Loucy (cell line): ENCODE measurements at regions not wholly inside any gene's neighbourhood (a gene's known extent, or its start where the extent isn't known, plus 50 kb on each side); places are given as distances from the start of the nearest gene placed in this dataset.
A peak's percentile ranks its signal among the peaks of the same experiment; 100 is the strongest.

Experiments used
- H2AFZ ChIP-seq: fragments of 200-600 bp; sonication (generic); 2 replicates; pipeline ENCODE4 v1.6.0; 2016; ENCODE audit warnings: antibody characterized with exemption, mild to moderate bottlenecking, low read length, moderate library complexity
- H3F3A ChIP-seq: fragments of 200-600 bp; 2 replicates; pipeline ENCODE4 v1.6.0; 2016; ENCODE audit warnings: antibody characterized with exemption, low read depth, mild to moderate bottlenecking
- H3K27me3 ChIP-seq: fragments of 200-600 bp; sonication (generic); 2 replicates; pipeline ENCODE4 v1.6.1; 2014; ENCODE audit warnings: low read length, mild to moderate bottlenecking; ENCODE audit not compliant: insufficient read depth, poor library complexity, severe bottlenecking
- H3K36me3 ChIP-seq: fragments of 200-600 bp; sonication (generic); 2 replicates; pipeline ENCODE4 v1.6.1; 2016; ENCODE audit warnings: low read length; ENCODE audit not compliant: insufficient read depth
- H3K4me1 ChIP-seq: fragments of 200-600 bp; sonication (generic); 2 replicates; pipeline ENCODE4 v1.5.1; 2014; ENCODE audit warnings: low read length, mild to moderate bottlenecking; ENCODE audit not compliant: insufficient read depth, poor library complexity, severe bottlenecking
- H3K4me2 ChIP-seq: fragments of 200-600 bp; sonication (generic); 2 replicates; pipeline ENCODE4 v1.6.0; 2014; ENCODE audit warnings: antibody characterized with exemption, low read length, low read depth, mild to moderate bottlenecking; ENCODE audit not compliant: poor library complexity, severe bottlenecking
- H3K4me3 ChIP-seq: fragments of 200-600 bp; sonication (generic); 2 replicates; pipeline ENCODE4 v1.5.1; 2014; ENCODE audit warnings: low read length, mild to moderate bottlenecking, mixed read lengths; ENCODE audit not compliant: poor library complexity, severe bottlenecking
- H3K79me2 ChIP-seq: fragments of 200-600 bp; sonication (generic); 2 replicates; pipeline ENCODE4 v1.6.1; 2014; ENCODE audit warnings: low read length; ENCODE audit not compliant: insufficient read depth
- H3K9ac ChIP-seq: fragments of 200-600 bp; sonication (generic); 2 replicates; pipeline ENCODE4 v1.6.0; 2014; ENCODE audit warnings: mild to moderate bottlenecking, low read depth, low read length, moderate library complexity; ENCODE audit not compliant: poor library complexity, severe bottlenecking
- H3K9me2 ChIP-seq: fragments of 200-600 bp; sonication (generic); replicated peaks from 2 replicates; pipeline ENCODE4 v1.6.1; 2016; ENCODE audit warnings: low read depth, low read length, mixed read lengths
- H3K9me3 ChIP-seq: fragments of 200-600 bp; sonication (generic); 2 replicates; pipeline ENCODE4 v1.6.1; 2014; ENCODE audit warnings: mild to moderate bottlenecking, antibody characterized with exemption, low read length, low read depth; ENCODE audit not compliant: insufficient read depth
- H4K20me1 ChIP-seq: fragments of 200-600 bp; sonication (generic); 2 replicates; pipeline ENCODE4 v1.6.0; 2014; ENCODE audit warnings: antibody characterized with exemption, low read length, mild to moderate bottlenecking; ENCODE audit not compliant: insufficient read depth, poor library complexity, severe bottlenecking
- EZH2phosphoT487 ChIP-seq: fragments of 200-600 bp; IDR thresholded peaks from 2 replicates; pipeline ENCODE4 v1.6.1; 2018; ENCODE audit warnings: antibody characterized with exemption, mild to moderate bottlenecking, moderate library complexity, borderline replicate concordance
- TF ChIP-seq, protein P1 (sequence below): fragments of 200-600 bp; sonication (generic); conservative IDR thresholded peaks from 2 replicates; pipeline ENCODE4 v1.5.1; 2014; ENCODE audit warnings: mild to moderate bottlenecking, antibody characterized with exemption, low read length

DNA sequence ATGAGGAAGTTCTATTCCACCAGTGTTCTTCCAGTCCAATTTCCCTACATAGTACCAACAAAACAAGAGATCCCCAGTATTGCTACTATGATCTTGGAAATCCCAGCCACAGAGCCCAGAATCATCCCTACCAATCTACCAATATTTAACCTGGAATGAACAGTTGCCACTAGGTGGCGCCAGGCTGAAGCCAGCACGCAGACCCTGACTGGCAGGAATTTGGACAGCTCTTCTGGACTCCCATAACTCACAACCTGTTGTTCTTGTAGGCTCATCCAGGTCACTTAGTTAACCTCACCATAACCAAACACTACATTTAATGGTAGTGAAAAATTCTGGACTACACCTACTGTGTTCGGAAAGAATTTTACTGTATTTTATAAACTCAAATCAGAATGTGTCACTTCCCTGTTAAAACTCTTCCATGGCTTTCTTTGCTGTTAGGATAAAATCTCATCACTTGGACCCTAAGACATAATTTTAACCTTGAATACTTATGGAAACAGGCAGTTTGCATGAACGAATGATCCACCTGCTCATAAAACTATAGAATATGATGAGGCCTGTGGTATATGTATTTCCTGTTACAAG lies 59.8 kb upstream of the SLC38A11 start:
- Histone ChIP-seq H3K9me2 (no peaks in the 10 kb centered on the region), H3K4me3 (no peak overlapping the region), H3K4me2 (peak overlapping the region; percentile 29), H3F3A (no peaks in the 10 kb centered on the region), H3K4me1 (peaks cover 16% of the 10 kb centered on the region), H3K27me3 (no peaks in the 10 kb centered on the region), H3K9ac (no peak overlapping the region), H3K36me3 (no peaks in the 10 kb centered on the region), H2AFZ (no peak overlapping the region), H4K20me1 (no peaks in the 10 kb centered on the region), H3K9me3 (no peaks in the 10 kb centered on the region), H3K79me2 (no peaks in the 10 kb centered on the region)
- TF ChIP-seq EZH2phosphoT487 = no peak
- TF ChIP-seq, protein P1, sequence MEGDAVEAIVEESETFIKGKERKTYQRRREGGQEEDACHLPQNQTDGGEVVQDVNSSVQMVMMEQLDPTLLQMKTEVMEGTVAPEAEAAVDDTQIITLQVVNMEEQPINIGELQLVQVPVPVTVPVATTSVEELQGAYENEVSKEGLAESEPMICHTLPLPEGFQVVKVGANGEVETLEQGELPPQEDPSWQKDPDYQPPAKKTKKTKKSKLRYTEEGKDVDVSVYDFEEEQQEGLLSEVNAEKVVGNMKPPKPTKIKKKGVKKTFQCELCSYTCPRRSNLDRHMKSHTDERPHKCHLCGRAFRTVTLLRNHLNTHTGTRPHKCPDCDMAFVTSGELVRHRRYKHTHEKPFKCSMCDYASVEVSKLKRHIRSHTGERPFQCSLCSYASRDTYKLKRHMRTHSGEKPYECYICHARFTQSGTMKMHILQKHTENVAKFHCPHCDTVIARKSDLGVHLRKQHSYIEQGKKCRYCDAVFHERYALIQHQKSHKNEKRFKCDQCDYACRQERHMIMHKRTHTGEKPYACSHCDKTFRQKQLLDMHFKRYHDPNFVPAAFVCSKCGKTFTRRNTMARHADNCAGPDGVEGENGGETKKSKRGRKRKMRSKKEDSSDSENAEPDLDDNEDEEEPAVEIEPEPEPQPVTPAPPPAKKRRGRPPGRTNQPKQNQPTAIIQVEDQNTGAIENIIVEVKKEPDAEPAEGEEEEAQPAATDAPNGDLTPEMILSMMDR = peak; percentile 98

DNA sequence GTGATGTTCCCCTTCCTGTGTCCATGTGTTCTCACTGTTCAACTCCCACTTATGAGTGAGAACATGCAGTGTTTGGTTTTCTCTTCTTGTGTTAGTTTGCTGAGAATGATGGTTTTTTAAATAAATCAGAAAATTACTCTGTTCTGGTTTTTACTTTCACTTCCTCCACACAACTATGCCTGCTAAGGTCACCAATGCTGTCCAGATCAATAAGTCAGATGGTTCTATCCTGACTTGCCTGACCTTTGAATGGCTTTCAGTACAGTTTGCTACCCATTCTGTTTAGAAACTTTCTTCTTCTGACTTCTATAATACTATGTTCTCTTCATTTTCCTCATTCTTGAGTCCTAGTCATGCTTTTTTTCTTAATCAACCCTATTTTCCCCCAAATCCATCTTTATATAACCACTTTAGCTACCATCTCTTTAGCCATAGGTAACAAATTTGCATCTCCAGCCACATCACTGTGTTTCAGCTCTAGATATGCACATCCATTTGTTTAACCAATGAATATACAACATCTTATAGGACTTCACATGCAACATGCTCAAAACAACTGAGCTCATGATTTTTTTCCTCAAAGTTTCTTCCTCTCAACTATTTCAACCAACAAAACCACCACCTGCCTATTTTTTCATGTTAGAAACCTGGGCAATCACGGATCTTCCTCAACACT lies 58.8 kb upstream of the SLC38A11 start:
- H3K27me3 ChIP-seq = no peaks in the 10 kb centered on the region
- no peaks in the 10 kb centered on the region for H4K20me1 ChIP-seq
- no peaks in the 10 kb centered on the region for H3F3A ChIP-seq
- H3K9me2 ChIP-seq = no peaks in the 10 kb centered on the region
- no peak for TF ChIP-seq EZH2phosphoT487
- TF ChIP-seq, protein P1 = no peak
- peaks cover 16% of the 10 kb centered on the region for H3K4me1 ChIP-seq
- H3K9me3 ChIP-seq = no peaks in the 10 kb centered on the region
- H3K4me3 ChIP-seq = no peak overlapping the region
- H3K9ac ChIP-seq = no peak overlapping the region
- no peaks in the 10 kb centered on the region for H3K79me2 ChIP-seq
- no peaks in the 10 kb centered on the region for H3K36me3 ChIP-seq
- peak overlapping the region; percentile 28; the same call in 1 of the 2 replicates for H2AFZ ChIP-seq
- H3K4me2 ChIP-seq = no peak overlapping the region

DNA sequence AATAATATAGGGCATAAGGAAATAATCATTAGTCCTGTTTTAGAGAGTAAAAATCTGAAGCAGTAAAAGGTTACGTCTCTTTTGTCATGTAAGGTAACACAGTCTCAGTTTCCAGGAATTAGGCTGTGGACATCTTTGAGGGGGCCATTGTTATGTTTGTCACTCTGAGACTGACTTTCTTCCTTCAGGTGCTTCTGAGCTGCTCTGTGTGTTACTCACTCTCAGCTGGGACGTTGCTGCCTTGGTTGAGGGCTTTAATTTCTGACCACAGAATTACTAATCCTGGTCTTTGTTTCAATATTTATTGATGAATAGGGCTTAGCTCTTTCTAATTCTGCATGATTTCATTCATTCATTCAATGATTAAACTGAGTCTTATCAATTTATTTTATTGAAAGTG lies 55.9 kb upstream of the SLC38A11 start:
- no peaks in the 10 kb centered on the region for H3K9me3 ChIP-seq
- no peaks in the 10 kb centered on the region for H4K20me1 ChIP-seq
- no peaks in the 10 kb centered on the region for H3F3A ChIP-seq
- H2AFZ ChIP-seq = no peak overlapping the region
- no peak overlapping the region for H3K4me3 ChIP-seq
- no peak overlapping the region for H3K4me2 ChIP-seq
- H3K4me1 ChIP-seq = peaks cover 9% of the 10 kb centered on the region
- no peaks in the 10 kb centered on the region for H3K27me3 ChIP-seq
- no peaks in the 10 kb centered on the region for H3K36me3 ChIP-seq
- TF ChIP-seq, protein P1 = no peak
- H3K79me2 ChIP-seq = no peaks in the 10 kb centered on the region
- no peak overlapping the region for H3K9ac ChIP-seq
- H3K9me2 ChIP-seq = no peaks in the 10 kb centered on the region
